Activated T-helper 1 cell treated with anti-CD3 and anti-CD28 coated beads, Interleukin-2, amount 50 U/mL, for 16 hours (primary cell): ENCODE measurements at regions not wholly inside any gene's neighbourhood (a gene's known extent, or its start where the extent isn't known, plus 50 kb on each side); places are given as distances from the start of the nearest gene placed in this dataset.

Experiments
- DNase-seq, 2 donors: peaks; one replicate each; pipeline ENCODE4 v3.0.0-alpha.2; 2020; ENCODE audit warnings: low read depth in 1 of 2, low spot score in 1 of 2

- DNase-seq = no peak
Measured at GRCh38 chrX:20863649-20864048, 510.6 kb upstream of the CNKSR2 start.

- DNase-seq = no peak
Measured at GRCh38 chrX:20861113-20861512, 513.1 kb upstream of the CNKSR2 start.

- no peak for DNase-seq
Measured at GRCh38 chrX:20857746-20858145, 516.5 kb upstream of the CNKSR2 start.

GRCh38 chrX:20838477-20838876 is 535.7 kb upstream of the CNKSR2 start:
- DNase-seq = no peak

- DNase-seq = no peak
Measured at GRCh38 chrX:20829665-20830491, 544.3 kb upstream of the CNKSR2 start.

- no peak for DNase-seq
Measured at GRCh38 chrX:20825984-20826383, 548.2 kb upstream of the CNKSR2 start.

- no peak for DNase-seq
Measured at GRCh38 chrX:20803971-20804370, 537.3 kb upstream of the RPS6KA3 start.

GRCh38 chrX:20802036-20802435 is 535.3 kb upstream of the RPS6KA3 start:
- no peak for DNase-seq

GRCh38 chrX:20796450-20796849 is 529.7 kb upstream of the RPS6KA3 start:
- no peak for DNase-seq

- DNase-seq = no peak
Measured at GRCh38 chrX:20789103-20789502, 522.4 kb upstream of the RPS6KA3 start.

GRCh38 chrX:20767346-20767745 is 500.6 kb upstream of the RPS6KA3 start:
- DNase-seq = no peak

- DNase-seq = no peak
Measured at GRCh38 chrX:20756585-20756984, 489.9 kb upstream of the RPS6KA3 start.

- DNase-seq = no peak
Measured at GRCh38 chrX:20753076-20753475, 486.4 kb upstream of the RPS6KA3 start.

GRCh38 chrX:20746690-20747089 is 480.0 kb upstream of the RPS6KA3 start:
- DNase-seq = no peak

GRCh38 chrX:20743046-20743445 is 476.3 kb upstream of the RPS6KA3 start:
- DNase-seq = no peak

- no peak for DNase-seq
Measured at GRCh38 chrX:20742106-20742505, 475.4 kb upstream of the RPS6KA3 start.

- DNase-seq = no peak
Measured at GRCh38 chrX:20740443-20740842, 473.7 kb upstream of the RPS6KA3 start.

- no peak for DNase-seq
Measured at GRCh38 chrX:20739038-20739745, 472.5 kb upstream of the RPS6KA3 start.

GRCh38 chrX:20729416-20729815 is 462.7 kb upstream of the RPS6KA3 start:
- no peak for DNase-seq

GRCh38 chrX:20727447-20727846 is 460.7 kb upstream of the RPS6KA3 start:
- DNase-seq = no peak

GRCh38 chrX:20720954-20721626 is 454.4 kb upstream of the RPS6KA3 start:
- no peak for DNase-seq
